Ishikawa (cell line): ENCODE measurements at regions not wholly inside any gene's neighbourhood (a gene's known extent, or its start where the extent isn't known, plus 50 kb on each side); places are given as distances from the start of the nearest gene placed in this dataset.

Source experiments
- CEBPB ChIP-seq: IDR thresholded peaks from 2 replicates; pipeline ENCODE4 v1.6.1; 2012
- CREB1 ChIP-seq: IDR thresholded peaks from 2 replicates; pipeline ENCODE4 v1.6.1; 2012; ENCODE audit warnings: low read depth
- EGR1 ChIP-seq: IDR thresholded peaks from 2 replicates; pipeline ENCODE4 v1.6.1; 2012
- EP300 ChIP-seq: IDR thresholded peaks from 2 replicates; pipeline ENCODE4 v1.6.1; 2012; ENCODE audit warnings: borderline replicate concordance
- FOXM1 ChIP-seq: IDR thresholded peaks from 2 replicates; pipeline ENCODE4 v1.6.1; 2012; ENCODE audit warnings: low read depth, borderline replicate concordance
- NFIC ChIP-seq: IDR thresholded peaks from 2 replicates; pipeline ENCODE4 v1.6.1; 2012
- RAD21 ChIP-seq: IDR thresholded peaks from 2 replicates; pipeline ENCODE4 v1.6.1; 2012; ENCODE audit warnings: low read depth
- TAF1 ChIP-seq: IDR thresholded peaks from 2 replicates; pipeline ENCODE4 v1.6.1; 2012; ENCODE audit warnings: low read depth, mild to moderate bottlenecking
- TCF12 ChIP-seq: IDR thresholded peaks from 2 replicates; pipeline ENCODE4 v1.6.1; 2012; ENCODE audit warnings: low read depth
- TEAD4 ChIP-seq: IDR thresholded peaks from 2 replicates; pipeline ENCODE4 v1.6.1; 2012
- YY1 ChIP-seq: IDR thresholded peaks from 2 replicates; pipeline ENCODE4 v1.6.1; 2012; ENCODE audit warnings: low read depth
- ZBTB7A ChIP-seq: IDR thresholded peaks from 2 replicates; pipeline ENCODE4 v1.6.1; 2012; ENCODE audit warnings: low read depth
- TF ChIP-seq, protein P1 (sequence below): IDR thresholded peaks from 2 replicates; pipeline ENCODE4 v1.6.1; 2012; ENCODE audit warnings: low read depth, mild to moderate bottlenecking
- TF ChIP-seq, protein P2 (sequence below): IDR thresholded peaks from 2 replicates; pipeline ENCODE4 v1.6.1; 2012
- TF ChIP-seq, protein P3 (sequence below): IDR thresholded peaks from 2 replicates; pipeline ENCODE4 v1.6.1; 2012

DNA sequence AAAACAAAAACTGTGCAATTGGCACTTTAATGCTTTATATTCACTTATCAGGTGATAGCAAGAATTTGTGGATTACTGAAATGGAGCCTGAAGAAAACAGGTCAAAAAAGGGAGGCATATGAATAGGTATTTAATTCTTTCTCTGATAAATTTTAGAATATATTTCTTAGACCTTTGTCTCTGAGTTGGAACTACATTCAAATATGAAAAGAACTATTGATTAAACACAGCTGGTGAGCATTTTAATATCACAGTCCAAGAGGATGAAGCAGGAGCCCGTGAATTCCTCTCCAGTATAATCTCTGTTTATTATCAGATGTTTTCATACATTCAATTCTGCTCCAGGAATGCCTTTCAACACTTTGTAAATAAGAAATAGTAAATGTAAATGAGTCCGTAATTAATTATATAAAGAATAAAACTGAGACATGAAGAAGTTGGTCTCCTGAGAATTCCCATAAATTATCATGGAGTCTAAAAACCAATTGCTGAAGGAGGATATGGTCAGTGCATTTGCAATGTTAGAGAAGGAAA is 86.3 kb upstream of the ARHGEF26 start:
- no peak for TF ChIP-seq ZBTB7A
- no peak for TF ChIP-seq RAD21
- no peak for TF ChIP-seq TCF12
- TF ChIP-seq, protein P1, sequence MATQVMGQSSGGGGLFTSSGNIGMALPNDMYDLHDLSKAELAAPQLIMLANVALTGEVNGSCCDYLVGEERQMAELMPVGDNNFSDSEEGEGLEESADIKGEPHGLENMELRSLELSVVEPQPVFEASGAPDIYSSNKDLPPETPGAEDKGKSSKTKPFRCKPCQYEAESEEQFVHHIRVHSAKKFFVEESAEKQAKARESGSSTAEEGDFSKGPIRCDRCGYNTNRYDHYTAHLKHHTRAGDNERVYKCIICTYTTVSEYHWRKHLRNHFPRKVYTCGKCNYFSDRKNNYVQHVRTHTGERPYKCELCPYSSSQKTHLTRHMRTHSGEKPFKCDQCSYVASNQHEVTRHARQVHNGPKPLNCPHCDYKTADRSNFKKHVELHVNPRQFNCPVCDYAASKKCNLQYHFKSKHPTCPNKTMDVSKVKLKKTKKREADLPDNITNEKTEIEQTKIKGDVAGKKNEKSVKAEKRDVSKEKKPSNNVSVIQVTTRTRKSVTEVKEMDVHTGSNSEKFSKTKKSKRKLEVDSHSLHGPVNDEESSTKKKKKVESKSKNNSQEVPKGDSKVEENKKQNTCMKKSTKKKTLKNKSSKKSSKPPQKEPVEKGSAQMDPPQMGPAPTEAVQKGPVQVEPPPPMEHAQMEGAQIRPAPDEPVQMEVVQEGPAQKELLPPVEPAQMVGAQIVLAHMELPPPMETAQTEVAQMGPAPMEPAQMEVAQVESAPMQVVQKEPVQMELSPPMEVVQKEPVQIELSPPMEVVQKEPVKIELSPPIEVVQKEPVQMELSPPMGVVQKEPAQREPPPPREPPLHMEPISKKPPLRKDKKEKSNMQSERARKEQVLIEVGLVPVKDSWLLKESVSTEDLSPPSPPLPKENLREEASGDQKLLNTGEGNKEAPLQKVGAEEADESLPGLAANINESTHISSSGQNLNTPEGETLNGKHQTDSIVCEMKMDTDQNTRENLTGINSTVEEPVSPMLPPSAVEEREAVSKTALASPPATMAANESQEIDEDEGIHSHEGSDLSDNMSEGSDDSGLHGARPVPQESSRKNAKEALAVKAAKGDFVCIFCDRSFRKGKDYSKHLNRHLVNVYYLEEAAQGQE, result no peak

DNA sequence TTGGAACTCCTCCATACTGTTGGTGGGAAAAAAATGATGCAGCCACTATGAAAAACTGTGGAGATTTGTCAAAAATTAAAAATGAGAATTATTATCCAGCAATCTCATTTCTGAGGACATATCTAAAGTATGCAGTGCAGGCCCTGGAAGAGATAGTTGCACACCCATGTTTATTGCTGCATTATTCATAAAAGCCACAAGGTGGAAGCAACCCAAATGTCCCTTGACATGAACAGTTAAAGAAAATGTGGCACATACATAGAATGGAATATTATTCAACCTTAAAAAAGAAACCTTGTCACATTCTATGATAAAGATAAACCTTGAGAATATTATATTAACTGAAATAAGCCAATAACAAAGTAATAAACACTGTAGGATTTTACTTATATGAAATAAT is 80.9 kb upstream of the ARHGEF26 start:
- TF ChIP-seq RAD21, result peak; percentile 42; the same call in 1 of the 2 replicates
- TF ChIP-seq NFIC, result no peak

DNA sequence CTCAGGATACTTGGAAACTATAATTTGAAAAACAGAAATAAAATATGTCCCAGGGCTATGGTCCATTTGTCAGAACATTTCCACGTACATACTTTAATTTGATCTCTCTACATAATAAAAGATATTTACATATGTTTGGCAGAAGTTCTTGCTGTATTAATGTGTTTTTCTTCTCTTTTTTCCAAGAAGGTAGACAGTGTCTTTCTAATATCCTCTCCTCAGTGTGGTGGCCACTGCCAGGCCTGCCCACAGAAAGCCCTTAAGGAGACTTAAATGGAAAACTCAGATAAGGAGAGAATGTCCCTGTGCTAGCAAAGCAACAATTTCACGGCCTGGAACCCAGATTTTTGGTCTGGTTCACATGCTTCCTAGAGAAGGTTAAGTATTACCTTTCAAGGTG is 76.5 kb upstream of the ARHGEF26 start:
- TF ChIP-seq YY1, result no peak

DNA sequence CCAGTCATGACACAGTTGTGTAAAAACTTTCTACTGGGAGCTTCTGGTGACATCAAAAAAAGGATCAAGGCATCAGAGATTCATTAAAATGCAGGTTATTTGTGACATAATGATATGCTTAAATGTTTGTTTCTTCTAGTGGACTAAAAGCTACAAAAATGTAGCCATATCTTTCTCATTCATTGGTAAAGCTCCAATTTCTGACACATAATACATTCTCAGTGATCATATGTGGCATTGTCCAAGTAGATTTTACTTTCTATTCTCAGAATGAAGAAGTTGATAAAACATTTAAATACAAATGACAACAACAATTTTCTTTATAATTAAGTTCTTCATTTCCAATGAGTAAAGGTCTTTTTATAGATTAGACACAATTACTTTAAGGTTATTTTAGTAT is 71.0 kb upstream of the ARHGEF26 start:
- TF ChIP-seq CREB1, result no peak
- TF ChIP-seq EP300, result no peak
- TF ChIP-seq NFIC, result no peak
- TF ChIP-seq, protein P2, sequence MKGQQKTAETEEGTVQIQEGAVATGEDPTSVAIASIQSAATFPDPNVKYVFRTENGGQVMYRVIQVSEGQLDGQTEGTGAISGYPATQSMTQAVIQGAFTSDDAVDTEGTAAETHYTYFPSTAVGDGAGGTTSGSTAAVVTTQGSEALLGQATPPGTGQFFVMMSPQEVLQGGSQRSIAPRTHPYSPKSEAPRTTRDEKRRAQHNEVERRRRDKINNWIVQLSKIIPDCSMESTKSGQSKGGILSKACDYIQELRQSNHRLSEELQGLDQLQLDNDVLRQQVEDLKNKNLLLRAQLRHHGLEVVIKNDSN, result no peak
- no peak for TF ChIP-seq TAF1
- no peak for TF ChIP-seq RAD21
- no peak for TF ChIP-seq CEBPB
- no peak for TF ChIP-seq TEAD4
- no peak for TF ChIP-seq TCF12
- TF ChIP-seq, protein P1, result no peak
- TF ChIP-seq ZBTB7A, result no peak
- TF ChIP-seq, protein P3, sequence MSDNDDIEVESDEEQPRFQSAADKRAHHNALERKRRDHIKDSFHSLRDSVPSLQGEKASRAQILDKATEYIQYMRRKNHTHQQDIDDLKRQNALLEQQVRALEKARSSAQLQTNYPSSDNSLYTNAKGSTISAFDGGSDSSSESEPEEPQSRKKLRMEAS, result no peak
- no peak for TF ChIP-seq FOXM1
- TF ChIP-seq EGR1, result no peak
- no peak for TF ChIP-seq YY1

DNA sequence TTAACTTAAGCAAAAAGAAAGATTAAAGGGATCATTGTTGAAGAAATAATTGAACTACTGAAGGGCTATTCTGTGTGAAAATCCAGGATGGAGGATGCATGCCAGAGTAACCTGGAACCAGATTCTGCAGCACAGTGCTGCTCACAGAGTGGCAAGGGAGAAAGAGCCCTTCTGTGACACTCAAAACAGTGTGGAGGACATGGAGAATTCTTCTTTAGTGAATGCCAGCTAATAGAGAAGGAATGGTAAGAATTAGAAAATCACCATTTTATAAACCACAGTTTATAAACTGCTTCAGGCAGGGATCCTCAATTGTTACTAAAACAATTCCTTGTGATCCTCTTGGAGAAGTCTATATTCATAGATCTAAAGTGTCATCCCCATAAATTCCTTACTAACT is 70.4 kb upstream of the ARHGEF26 start:
- TF ChIP-seq, protein P1, result no peak
- TF ChIP-seq TCF12 (no peak), NFIC (no peak), YY1 (no peak), RAD21 (no peak), ZBTB7A (no peak), TAF1 (no peak), TEAD4 (no peak)
- TF ChIP-seq, protein P3, result no peak

DNA sequence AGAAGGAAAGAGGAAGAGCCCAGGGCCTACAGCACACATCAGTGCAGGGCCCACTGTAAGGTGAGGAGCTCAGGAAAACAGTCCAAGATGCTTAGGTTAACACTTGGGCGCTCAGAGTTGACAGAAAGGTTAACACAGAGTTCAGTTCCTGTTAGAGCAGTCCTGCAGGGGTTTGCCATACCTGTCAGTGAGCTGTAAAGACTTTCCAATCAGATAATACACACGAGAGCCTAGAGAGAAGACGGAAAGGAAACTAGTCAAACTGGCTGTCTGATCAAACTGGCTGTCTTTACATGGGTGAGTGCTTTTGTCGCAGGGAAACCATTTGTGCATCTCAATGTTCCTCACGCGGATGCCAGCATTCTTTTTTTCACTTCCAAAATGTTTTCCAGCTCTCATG is 61.4 kb upstream of the ARHGEF26 start:
- TF ChIP-seq TCF12, result no peak
- no peak for TF ChIP-seq CEBPB
- TF ChIP-seq YY1, result no peak
- TF ChIP-seq RAD21, result no peak
- TF ChIP-seq TEAD4, result no peak
- no peak for TF ChIP-seq TAF1
- TF ChIP-seq FOXM1, result no peak
- no peak for TF ChIP-seq NFIC
- no peak for TF ChIP-seq ZBTB7A
- no peak for TF ChIP-seq CREB1
